HL-60/S4 (cell line): ENCODE measurements at regions not wholly inside any gene's neighbourhood (a gene's known extent, or its start where the extent isn't known, plus 50 kb on each side); places are given as distances from the start of the nearest gene placed in this dataset.

Source experiments
- in situ Hi-C: fragments of 300-500 bp; cut with MboI; formaldehyde crosslinking; loops from 2 replicates; pipeline ENCODE4 v1.14.3; 2022; ENCODE audit warnings: low sequenced_read_pairs

GRCh38 chr2:180376066-180376465 lies 369.0 kb upstream of the CWC22 start:
- in situ Hi-C loops = no loop called here

- in situ Hi-C loops = no loop called here
Measured at GRCh38 chr2:180374502-180375281, 367.6 kb upstream of the CWC22 start.

- in situ Hi-C loops = no loop called here
Measured at GRCh38 chr2:180370511-180371205, 363.6 kb upstream of the CWC22 start.

GRCh38 chr2:180368881-180369280 lies 361.8 kb upstream of the CWC22 start:
- in situ Hi-C loops = no loop called here

GRCh38 chr2:180367815-180368214 lies 360.7 kb upstream of the CWC22 start:
- in situ Hi-C loops = no loop called here

GRCh38 chr2:180366481-180366880 lies 359.4 kb upstream of the CWC22 start:
- in situ Hi-C loops = no loop called here

- in situ Hi-C loops = no loop called here
Measured at GRCh38 chr2:180364719-180365118, 357.6 kb upstream of the CWC22 start.

- in situ Hi-C loops = no loop called here
Measured at GRCh38 chr2:180360283-180360618, 353.2 kb upstream of the CWC22 start.

- in situ Hi-C loops = no loop called here
Measured at GRCh38 chr2:180359522-180360282, 352.6 kb upstream of the CWC22 start.

- in situ Hi-C loops = no loop called here
Measured at GRCh38 chr2:180358458-180358857, 351.4 kb upstream of the CWC22 start.

- in situ Hi-C loops = no loop called here
Measured at GRCh38 chr2:180356676-180357075, 349.6 kb upstream of the CWC22 start.

- in situ Hi-C loops = no loop called here
Measured at GRCh38 chr2:180352620-180353019, 345.5 kb upstream of the CWC22 start.

- in situ Hi-C loops = no loop called here
Measured at GRCh38 chr2:180349809-180350208, 342.7 kb upstream of the CWC22 start.

- in situ Hi-C loops = no loop called here
Measured at GRCh38 chr2:180343528-180344345, 336.6 kb upstream of the CWC22 start.

GRCh38 chr2:180337136-180337535 lies 330.0 kb upstream of the CWC22 start:
- in situ Hi-C loops = no loop called here

GRCh38 chr2:180336550-180336949 lies 329.5 kb upstream of the CWC22 start:
- in situ Hi-C loops = no loop called here

- in situ Hi-C loops = no loop called here
Measured at GRCh38 chr2:180334514-180334913, 327.4 kb upstream of the CWC22 start.

GRCh38 chr2:180328795-180329422 lies 321.8 kb upstream of the CWC22 start:
- in situ Hi-C loops = no loop called here

- in situ Hi-C loops = no loop called here
Measured at GRCh38 chr2:180327185-180327584, 320.1 kb upstream of the CWC22 start.

- in situ Hi-C loops = no loop called here
Measured at GRCh38 chr2:180325416-180326120, 318.5 kb upstream of the CWC22 start.
